MM.1S (cell line): ENCODE measurements at regions not wholly inside any gene's neighbourhood (a gene's known extent, or its start where the extent isn't known, plus 50 kb on each side); places are given as distances from the start of the nearest gene placed in this dataset.

Source experiments
- DNase-seq: peaks from one replicate; pipeline ENCODE4 v3.0.0-alpha.2; 2015
- H2AFZ ChIP-seq: fragments of 300-600 bp; sonication (generic); 2 replicates; pipeline ENCODE4 v1.6.0; 2016; ENCODE audit warnings: antibody characterized with exemption, low read length
- H3F3A ChIP-seq: fragments of 300-600 bp; sonication (generic); 2 replicates; pipeline ENCODE4 v1.6.1; 2016; ENCODE audit warnings: mild to moderate bottlenecking, antibody characterized with exemption, low read length, moderate library complexity, mixed read lengths; ENCODE audit not compliant: insufficient read depth
- H3K27ac ChIP-seq: fragments of 300-600 bp; sonication (generic); 2 replicates; pipeline ENCODE4 v1.5.1; 2016; ENCODE audit warnings: mild to moderate bottlenecking, low read length
- H3K27me3 ChIP-seq: fragments of 300-600 bp; sonication (generic); replicated peaks from 2 replicates; pipeline ENCODE4 v1.6.0; 2016; ENCODE audit warnings: low read length; ENCODE audit not compliant: insufficient read depth
- H3K36me3 ChIP-seq: fragments of 300-600 bp; sonication (generic); replicated peaks from 2 replicates; pipeline ENCODE4 v1.6.1; 2016; ENCODE audit warnings: mild to moderate bottlenecking, low read length, mixed read lengths; ENCODE audit not compliant: insufficient read depth
- H3K4me1 ChIP-seq: fragments of 300-600 bp; sonication (generic); 2 replicates; pipeline ENCODE4 v1.6.1; 2016; ENCODE audit warnings: low read length, mixed read lengths
- H3K4me2 ChIP-seq: fragments of 300-600 bp; sonication (generic); 2 replicates; pipeline ENCODE4 v1.6.0; 2016; ENCODE audit warnings: low read depth, low read length
- H3K4me3 ChIP-seq: fragments of 300-600 bp; sonication (generic); 2 replicates; pipeline ENCODE4 v1.5.1; 2016; ENCODE audit warnings: low read length, mixed read lengths
- H3K79me2 ChIP-seq: fragments of 300-600 bp; sonication (generic); 2 replicates; pipeline ENCODE4 v1.6.1; 2016; ENCODE audit warnings: mixed run types, low read length, mixed read lengths
- H3K9ac ChIP-seq: fragments of 300-600 bp; sonication (generic); 2 replicates; pipeline ENCODE4 v1.6.1; 2016; ENCODE audit warnings: low read length, mixed read lengths
- H3K9me2 ChIP-seq: fragments of 300-600 bp; sonication (generic); replicated peaks from 2 replicates; pipeline ENCODE4 v1.6.1; 2016; ENCODE audit warnings: mild to moderate bottlenecking, low read length, mixed read lengths; ENCODE audit not compliant: insufficient read depth
- H3K9me3 ChIP-seq: fragments of 300-600 bp; sonication (generic); replicated peaks from 2 replicates; pipeline ENCODE4 v1.6.1; 2016; ENCODE audit warnings: mild to moderate bottlenecking, low read length, mixed read lengths; ENCODE audit not compliant: insufficient read depth
- H4K20me1 ChIP-seq: fragments of 300-600 bp; sonication (generic); 2 replicates; pipeline ENCODE4 v1.6.1; 2016; ENCODE audit warnings: mild to moderate bottlenecking, low read length, moderate library complexity, mixed read lengths; ENCODE audit not compliant: insufficient read depth
- EZH2 ChIP-seq: fragments of 300-600 bp; sonication (generic); optimal IDR thresholded peaks from 2 replicates; pipeline ENCODE3; 2017; ENCODE audit warnings: low read depth, mild to moderate bottlenecking, antibody characterized with exemption, low read length, mixed read lengths
- EZH2phosphoT487 ChIP-seq: fragments of 300-600 bp; sonication (generic); IDR thresholded peaks from 2 replicates; pipeline ENCODE4 v1.6.1; 2018; ENCODE audit warnings: antibody characterized with exemption, low read length
- TF ChIP-seq, protein P1 (sequence below): fragments of 300-600 bp; sonication (generic); IDR thresholded peaks from 2 replicates; pipeline ENCODE4 v1.5.1; 2016; ENCODE audit warnings: antibody characterized with exemption, low read length, mixed read lengths

DNA sequence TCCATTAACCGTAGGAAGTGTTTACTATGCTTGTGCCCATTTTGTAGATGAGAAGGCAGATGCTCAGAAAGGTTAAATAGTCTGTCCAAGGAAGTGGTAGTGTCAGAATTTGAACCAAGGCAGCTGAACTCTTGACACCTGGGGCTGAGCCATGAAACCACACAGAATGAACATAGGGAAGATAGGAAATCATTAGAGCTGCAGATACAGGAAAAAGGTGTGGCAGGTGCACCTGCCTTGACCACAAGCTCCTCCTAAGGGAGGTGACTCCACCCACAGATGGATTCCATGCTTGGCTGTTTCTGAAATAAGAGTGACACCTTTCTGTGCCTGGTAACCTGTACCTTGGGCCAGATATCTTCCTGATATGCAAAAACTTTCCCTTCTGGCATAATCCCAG, 69.9 kb upstream of the IGSF21 start:
- H3K27ac ChIP-seq: no peak overlapping the region
- no peaks in the 10 kb centered on the region for H3K9me2 ChIP-seq
- H3K27me3 ChIP-seq: peaks cover 84% of the 10 kb centered on the region
- H3K4me1 ChIP-seq: no peaks in the 10 kb centered on the region
- no peaks in the 10 kb centered on the region for H3K79me2 ChIP-seq
- peak; percentile 66 for DNase-seq
- H2AFZ ChIP-seq: no peak overlapping the region
- H3K9me3 ChIP-seq: no peaks in the 10 kb centered on the region
- H3K4me3 ChIP-seq: no peak overlapping the region
- TF ChIP-seq EZH2phosphoT487 (no peak), EZH2 (no peak)
- TF ChIP-seq, protein P1, sequence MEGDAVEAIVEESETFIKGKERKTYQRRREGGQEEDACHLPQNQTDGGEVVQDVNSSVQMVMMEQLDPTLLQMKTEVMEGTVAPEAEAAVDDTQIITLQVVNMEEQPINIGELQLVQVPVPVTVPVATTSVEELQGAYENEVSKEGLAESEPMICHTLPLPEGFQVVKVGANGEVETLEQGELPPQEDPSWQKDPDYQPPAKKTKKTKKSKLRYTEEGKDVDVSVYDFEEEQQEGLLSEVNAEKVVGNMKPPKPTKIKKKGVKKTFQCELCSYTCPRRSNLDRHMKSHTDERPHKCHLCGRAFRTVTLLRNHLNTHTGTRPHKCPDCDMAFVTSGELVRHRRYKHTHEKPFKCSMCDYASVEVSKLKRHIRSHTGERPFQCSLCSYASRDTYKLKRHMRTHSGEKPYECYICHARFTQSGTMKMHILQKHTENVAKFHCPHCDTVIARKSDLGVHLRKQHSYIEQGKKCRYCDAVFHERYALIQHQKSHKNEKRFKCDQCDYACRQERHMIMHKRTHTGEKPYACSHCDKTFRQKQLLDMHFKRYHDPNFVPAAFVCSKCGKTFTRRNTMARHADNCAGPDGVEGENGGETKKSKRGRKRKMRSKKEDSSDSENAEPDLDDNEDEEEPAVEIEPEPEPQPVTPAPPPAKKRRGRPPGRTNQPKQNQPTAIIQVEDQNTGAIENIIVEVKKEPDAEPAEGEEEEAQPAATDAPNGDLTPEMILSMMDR: no peak
- no peak overlapping the region for H3K9ac ChIP-seq
- no peaks in the 10 kb centered on the region for H4K20me1 ChIP-seq
- H3K4me2 ChIP-seq: no peak overlapping the region
- no peaks in the 10 kb centered on the region for H3F3A ChIP-seq
- H3K36me3 ChIP-seq: no peaks in the 10 kb centered on the region

DNA sequence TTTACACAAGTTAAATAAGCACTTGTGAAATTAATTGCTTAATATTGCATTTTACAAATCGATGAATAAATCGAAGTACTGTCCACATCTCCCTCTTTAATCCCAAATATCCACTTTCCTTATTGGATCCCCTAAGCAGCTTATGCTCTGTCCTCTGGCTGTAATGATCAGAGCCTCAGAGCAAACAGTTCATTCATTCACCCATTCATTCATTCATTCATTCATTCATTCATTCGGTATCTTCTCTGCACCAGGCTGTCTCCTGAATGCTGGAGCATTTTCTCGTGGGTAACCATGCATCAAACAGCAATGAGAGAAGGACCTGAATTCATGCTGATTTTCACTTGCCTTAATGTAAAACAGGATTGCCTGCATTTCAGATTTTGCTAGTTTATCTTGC, 69.5 kb upstream of the IGSF21 start:
- no peaks in the 10 kb centered on the region for H3K4me1 ChIP-seq
- H3K36me3 ChIP-seq: no peaks in the 10 kb centered on the region
- no peak overlapping the region for H3K4me3 ChIP-seq
- TF ChIP-seq EZH2phosphoT487: no peak
- no peak for TF ChIP-seq EZH2
- TF ChIP-seq, protein P1: no peak
- H3K9ac ChIP-seq: no peak overlapping the region
- no peak overlapping the region for H3K27ac ChIP-seq
- no peak for DNase-seq
- H3K27me3 ChIP-seq: peaks cover 84% of the 10 kb centered on the region
- H3K4me2 ChIP-seq: no peak overlapping the region
- H4K20me1 ChIP-seq: no peaks in the 10 kb centered on the region
- no peaks in the 10 kb centered on the region for H3K9me3 ChIP-seq
- no peak overlapping the region for H2AFZ ChIP-seq
- H3K79me2 ChIP-seq: no peaks in the 10 kb centered on the region
- H3F3A ChIP-seq: no peaks in the 10 kb centered on the region
- H3K9me2 ChIP-seq: no peaks in the 10 kb centered on the region

DNA sequence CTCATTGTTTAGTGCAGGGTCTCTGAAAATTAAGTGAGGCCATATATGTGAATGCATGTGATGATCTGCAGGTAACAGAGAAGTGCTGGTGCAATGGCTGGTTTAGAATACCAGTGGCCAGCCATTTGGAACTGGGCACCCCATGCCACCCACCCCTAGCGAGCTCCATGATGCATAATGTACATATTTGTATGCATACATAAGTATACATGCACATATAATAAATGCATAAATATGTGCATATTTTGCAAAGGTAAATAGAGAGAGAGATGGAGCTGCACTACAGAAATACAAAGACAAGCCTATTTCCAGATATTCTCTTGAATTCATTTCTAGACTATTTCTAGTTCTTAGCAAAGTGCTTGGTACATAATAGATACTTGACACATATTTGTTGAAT, 68.5 kb upstream of the IGSF21 start:
- no peak overlapping the region for H3K27ac ChIP-seq
- H3F3A ChIP-seq: no peaks in the 10 kb centered on the region
- H4K20me1 ChIP-seq: no peaks in the 10 kb centered on the region
- H3K27me3 ChIP-seq: peaks cover 83% of the 10 kb centered on the region
- no peaks in the 10 kb centered on the region for H3K79me2 ChIP-seq
- no peaks in the 10 kb centered on the region for H3K9me2 ChIP-seq
- H3K36me3 ChIP-seq: no peaks in the 10 kb centered on the region
- TF ChIP-seq EZH2 (no peak), EZH2phosphoT487 (no peak)
- TF ChIP-seq, protein P1: no peak
- no peak overlapping the region for H3K9ac ChIP-seq
- no peak overlapping the region for H3K4me3 ChIP-seq
- H3K4me1 ChIP-seq: no peaks in the 10 kb centered on the region
- no peak for DNase-seq
- no peak overlapping the region for H2AFZ ChIP-seq
- H3K9me3 ChIP-seq: no peaks in the 10 kb centered on the region
- H3K4me2 ChIP-seq: no peak overlapping the region
